Transverse colon (tissue), 4 donors: ENCODE measurements at regions not wholly inside any gene's neighbourhood (a gene's known extent, or its start where the extent isn't known, plus 50 kb on each side); places are given as distances from the start of the nearest gene placed in this dataset.

Source experiments
- DNase-seq: peaks from one replicate; pipeline ENCODE4 v3.0.0-alpha.2; 2019
- H3K27ac ChIP-seq, 4 donors: fragments of 200-600 bp; sonication (generic); 2 replicates each; pipeline ENCODE4 v1.5.1; 2016 to 2018; ENCODE audit warnings: inconsistent platforms in 4 of 4
- H3K27me3 ChIP-seq: fragments of 200-600 bp; sonication (generic); 2 replicates; pipeline ENCODE4 v1.5.1; 2017; ENCODE audit warnings: inconsistent platforms
- H3K36me3 ChIP-seq, 4 donors: fragments of 200-600 bp; sonication (generic); 2 replicates each; pipeline ENCODE4 v1.5.1; 2017 to 2019; ENCODE audit warnings: inconsistent platforms in 4 of 4
- H3K4me1 ChIP-seq, 4 donors: fragments of 200-600 bp; sonication (generic); 2 replicates each; pipeline ENCODE4 v1.5.1; 2017 to 2020; ENCODE audit warnings: inconsistent platforms in 4 of 4
- H3K4me3 ChIP-seq, 4 donors: fragments of 200-600 bp; sonication (generic); 1 replicate in 1 of 4; 2 replicates in 3 of 4; pipeline versions ENCODE4 v1.5.1 to v1.6.1; 2017 to 2019; ENCODE audit warnings: inconsistent platforms in 4 of 4
- H3K9me3 ChIP-seq, 2 donors: fragments of 200-600 bp; sonication (generic); 2 replicates each; pipeline ENCODE4 v1.5.1; 2017 to 2019; ENCODE audit warnings: inconsistent platforms in 2 of 2
- CTCF ChIP-seq, 5 experiments: fragments of 200-600 bp in 3 of 5; fragments of 450-650 bp in 2 of 5; sonication (generic) in 3 of 5; IDR thresholded peaks; 1 replicate in 2 of 5; 2 replicates in 3 of 5; pipeline ENCODE4 v1.5.1; 2016 to 2017; ENCODE audit warnings: antibody characterized with exemption in 5 of 5, inconsistent platforms in 3 of 5, mild to moderate bottlenecking in 2 of 5, moderate library complexity in 1 of 5
- EP300 ChIP-seq: sonication (generic); formaldehyde crosslinking; IDR thresholded peaks from one replicate; pipeline ENCODE4 v1.6.1; 2017; ENCODE audit warnings: antibody characterized with exemption, low read depth
- POLR2A ChIP-seq: fragments of 450-650 bp; IDR thresholded peaks from one replicate; pipeline ENCODE4 v1.6.1; 2016; ENCODE audit warnings: antibody characterized with exemption, mild to moderate bottlenecking, moderate library complexity
- POLR2AphosphoS5 ChIP-seq, 3 donors: sonication (generic); formaldehyde crosslinking; IDR thresholded peaks; one replicate each; pipeline ENCODE4 v1.6.1; 2016; ENCODE audit warnings: antibody characterized with exemption in 3 of 3
- WGBS, 2 donors: methylation state at CpG; one replicate each; pipeline ENCODE4 v1.1.5; 2018; ENCODE audit warnings: low coverage in 1 of 2; 5-methylcytosine and 5-hydroxymethylcytosine counted together
- in situ Hi-C, 4 donors: fragments of 200-750 bp; cut with MboI; loops; one replicate each; pipeline versions ENCODE4 v1.15.0 to v1.15.1; 2017; ENCODE audit warnings: low sequenced_read_pairs in 3 of 4, low pct_ligation_motif_present in 1 of 4, low pct_unique_long_range_greater_than_20kb in 1 of 4
- intact Hi-C: fragments of 100-400 bp; cut with DNase I; formaldehyde crosslinking; loops from one replicate; pipeline ENCODE4 v1.15.1; 2023; ENCODE audit warnings: low total_unique reads

GRCh38 chr13:109355166-109355565, 431.2 kb downstream of the IRS2 start:
- DNase-seq, result no peak
- TF ChIP-seq POLR2A, result no peak
- Histone ChIP-seq H3K4me3 (no peak overlapping the region), H3K36me3 (no peaks in the 10 kb centered on the region), H3K27me3 (no peaks in the 10 kb centered on the region), H3K27ac (no peak overlapping the region), H3K9me3 (no peaks in the 10 kb centered on the region), H3K4me1 (no peaks in the 10 kb centered on the region)
- 47 to 77% methylated on average over 3 to 4 of the region's 4 CpGs for WGBS, 2 donors
- in situ Hi-C loops (no loop called here), intact Hi-C loops (no loop called here)

GRCh38 chr13:109351236-109351635, 435.1 kb downstream of the IRS2 start:
- TF ChIP-seq EP300, result no peak
- no peak for TF ChIP-seq POLR2A
- no peak for TF ChIP-seq CTCF (IDR thresholded peaks at IDR 0.05)
- no peak for TF ChIP-seq POLR2AphosphoS5 (IDR thresholded peaks at IDR 0.05)
- no peak for DNase-seq
- H3K36me3 ChIP-seq, result no peaks in the 10 kb centered on the region
- no peaks in the 10 kb centered on the region for H3K9me3 ChIP-seq
- no peak overlapping the region for H3K4me3 ChIP-seq
- no peak overlapping the region for H3K27ac ChIP-seq
- intact Hi-C loops (no loop called here), in situ Hi-C loops (no loop called here)
- H3K27me3 ChIP-seq, result no peaks in the 10 kb centered on the region
- no peaks in the 10 kb centered on the region for H3K4me1 ChIP-seq
- WGBS, 2 donors, result 86 to 100% methylated on average over 1 of the region's 1 CpG

GRCh38 chr13:109348519-109349258, 437.7 kb downstream of the IRS2 start:
- intact Hi-C loops (no loop called here), in situ Hi-C loops (no loop called here)
- TF ChIP-seq EP300, result no peak
- TF ChIP-seq POLR2A, result no peak
- no peak for TF ChIP-seq CTCF (IDR thresholded peaks at IDR 0.05)
- no peak for TF ChIP-seq POLR2AphosphoS5 (IDR thresholded peaks at IDR 0.05)
- Histone ChIP-seq H3K27ac (no peak overlapping the region), H3K9me3 (no peaks in the 10 kb centered on the region), H3K36me3 (no peaks in the 10 kb centered on the region), H3K4me3 (no peak overlapping the region), H3K4me1 (no peaks in the 10 kb centered on the region), H3K27me3 (no peaks in the 10 kb centered on the region)
- no peak for DNase-seq
- whole genome bisulfite sequencing, 2 donors, result 61 to 78% methylated on average over 3 of the region's 3 CpGs

GRCh38 chr13:109346060-109346459, 440.3 kb downstream of the IRS2 start:
- no peak for DNase-seq
- Histone ChIP-seq H3K36me3 (no peaks in the 10 kb centered on the region), H3K27ac (no peak overlapping the region), H3K27me3 (no peaks in the 10 kb centered on the region), H3K4me1 (no peaks in the 10 kb centered on the region), H3K4me3 (no peak overlapping the region), H3K9me3 (no peaks in the 10 kb centered on the region)
- intact Hi-C loops, result no loop called here
- WGBS, 2 donors, result 76% methylated on average over 2 of the region's 2 CpGs; no CpG with 5 or more reads in 1 of the 2 donors
- in situ Hi-C loops, result no loop called here
- no peak for TF ChIP-seq POLR2AphosphoS5 (IDR thresholded peaks at IDR 0.05)
- TF ChIP-seq EP300, result no peak
- no peak for TF ChIP-seq POLR2A
- TF ChIP-seq CTCF (IDR thresholded peaks at IDR 0.05), result no peak

GRCh38 chr13:109345433-109345941, 440.9 kb downstream of the IRS2 start:
- in situ Hi-C loops, result no loop called here
- no peaks in the 10 kb centered on the region for H3K4me1 ChIP-seq

More at GRCh38 chr13:109345433-109345941, 440.9 kb downstream of the IRS2 start:
- 81 to 85% methylated on average over 4 to 5 of the region's 5 CpGs for WGBS, 2 donors
- H3K27ac ChIP-seq, result no peak overlapping the region
- intact Hi-C loops, result no loop called here
- no peak overlapping the region for H3K4me3 ChIP-seq
- no peaks in the 10 kb centered on the region for H3K9me3 ChIP-seq
- no peak for DNase-seq
- no peaks in the 10 kb centered on the region for H3K36me3 ChIP-seq
- no peak for TF ChIP-seq CTCF (IDR thresholded peaks at IDR 0.05)
- no peak for TF ChIP-seq POLR2A
- no peak for TF ChIP-seq EP300
- TF ChIP-seq POLR2AphosphoS5 (IDR thresholded peaks at IDR 0.05), result no peak
- no peaks in the 10 kb centered on the region for H3K27me3 ChIP-seq
